Panc1 (cell line): ENCODE measurements at regions not wholly inside any gene's neighbourhood (a gene's known extent, or its start where the extent isn't known, plus 50 kb on each side); places are given as distances from the start of the nearest gene placed in this dataset.

Source experiments
- ATAC-seq: fragments of 200-7000 bp; cut with Tn5 transposase; 2 replicates; pipeline ENCODE4 v1.9.1; 2020; ENCODE audit warnings: mild to moderate bottlenecking, moderate library complexity
- BruUV-seq: library from RNA; stranded (reverse); fragments of 400-500 nt; replicated peaks from 2 replicates; lab custom pipeline; 2021; lab: Mats Ljungman, UMichigan
- CTCF ChIA-PET: fragments of 300-600 bp; sonication (Branson Sonifier 250); formaldehyde crosslinking; loops from one replicate; lab custom pipeline; 2022; ENCODE audit warnings: antibody characterized with exemption; lab: Charles Lee
- POLR2A ChIA-PET: fragments of 300-600 bp; sonication (Branson Sonifier 250); formaldehyde crosslinking; loops from one replicate; lab custom pipeline; 2022; ENCODE audit warnings: antibody characterized with exemption; lab: Charles Lee
- DNase-seq: peaks from one replicate; pipeline ENCODE4 v3.0.0-alpha.2; 2010; ENCODE audit warnings: low read depth, low spot score
- H3K27ac ChIP-seq: 2 replicates; pipeline ENCODE4 v1.5.1; 2011; ENCODE audit warnings: mild to moderate bottlenecking, low read length, inconsistent platforms
- H3K27me3 ChIP-seq: fragments of 200-500 bp; sonication (Bioruptor generic); 2 replicates; pipeline ENCODE4 v1.6.0; 2014; ENCODE audit warnings: low read length, inconsistent platforms; ENCODE audit not compliant: control insufficient read depth, insufficient read depth
- H3K36me3 ChIP-seq: fragments of 200-500 bp; sonication (Bioruptor generic); 2 replicates; pipeline ENCODE4 v1.5.1; 2014; ENCODE audit warnings: inconsistent platforms, mild to moderate bottlenecking, low read length, moderate library complexity; ENCODE audit not compliant: control insufficient read depth, insufficient read depth
- H3K4me1 ChIP-seq: 2 replicates; pipeline ENCODE4 v1.5.1; 2011; ENCODE audit warnings: inconsistent platforms, mild to moderate bottlenecking, low read length, moderate library complexity; ENCODE audit not compliant: control insufficient read depth, insufficient read depth
- H3K4me3 ChIP-seq, 2 experiments: 2 replicates each; pipeline ENCODE4 v1.5.1; 2011 to 2012; ENCODE audit warnings: low read depth in 2 of 2, low read length in 2 of 2, mild to moderate bottlenecking in 2 of 2, inconsistent platforms in 1 of 2, moderate library complexity in 1 of 2
- H3K9me3 ChIP-seq: fragments of 200-500 bp; sonication (Bioruptor generic); 2 replicates; pipeline ENCODE4 v1.5.1; 2014; ENCODE audit warnings: low read depth, mild to moderate bottlenecking, inconsistent platforms, low read length, moderate library complexity; ENCODE audit not compliant: control insufficient read depth, insufficient read depth
- CTCF ChIP-seq: fragments of 450-650 bp; IDR thresholded peaks from 2 replicates; pipeline ENCODE4 v1.5.1; 2017; ENCODE audit warnings: mild to moderate bottlenecking
- POLR2AphosphoS5 ChIP-seq: IDR thresholded peaks from 2 replicates; pipeline ENCODE4 v1.6.1; 2012; ENCODE audit warnings: mild to moderate bottlenecking, low read depth, low read length, moderate library complexity
- REST ChIP-seq, 2 experiments: IDR thresholded peaks; 2 replicates each; pipeline ENCODE4 v1.6.1; 2011 to 2012; ENCODE audit warnings: low read depth in 2 of 2, control low read depth in 1 of 2, low read length in 1 of 2, mild to moderate bottlenecking in 1 of 2, moderate library complexity in 1 of 2; ENCODE audit not compliant: insufficient read depth in 1 of 2
- SIN3A ChIP-seq: IDR thresholded peaks from 2 replicates; pipeline ENCODE4 v1.6.1; 2012; ENCODE audit warnings: low read depth, mild to moderate bottlenecking, low read length, moderate library complexity, borderline replicate concordance; ENCODE audit not compliant: insufficient read depth
- TCF7L2 ChIP-seq: IDR thresholded peaks from 2 replicates; pipeline ENCODE4 v1.6.1; 2011; ENCODE audit warnings: mild to moderate bottlenecking, low read depth, low read length, inconsistent platforms
- in situ Hi-C: cut with HindIII; loops from 2 replicates; pipeline ENCODE4 v1.10.0; 2016; ENCODE audit warnings: low sequenced_read_pairs, low pct_unique_long_range_greater_than_20kb
- intact Hi-C: fragments of 100-400 bp; cut with micrococcal nuclease; formaldehyde crosslinking; loops from one replicate; pipeline ENCODE4 v1.10.0; 2022; ENCODE audit not compliant: unreplicated experiment

GRCh38 chr1:78275906-78276685 lies 214.7 kb upstream of the PTGFR start:
- Histone ChIP-seq H3K9me3 (no peaks in the 10 kb centered on the region), H3K27me3 (no peaks in the 10 kb centered on the region), H3K36me3 (no peaks in the 10 kb centered on the region), H3K4me3 (no peak overlapping the region), H3K4me1 (no peaks in the 10 kb centered on the region), H3K27ac (no peak overlapping the region)
- TF ChIP-seq SIN3A = no peak
- no peak for TF ChIP-seq TCF7L2
- TF ChIP-seq REST (IDR thresholded peaks at IDR 0.05; ENCODE audit: insufficient read depth in 1 of 2, low read depth in 2 of 2, low read length in 1 of 2) = no peak
- no peak for TF ChIP-seq CTCF
- no peak for TF ChIP-seq POLR2AphosphoS5
- in situ Hi-C loops (no loop called here), intact Hi-C loops (no loop called here)
- BruUV-seq = no TSS peak
- POLR2A ChIA-PET = no interaction called here
- CTCF ChIA-PET = no interaction called here
- ATAC-seq = no peak
- no peak for DNase-seq

- H3K4me3 ChIP-seq = no peak overlapping the region
- POLR2A ChIA-PET = no interaction called here
- TF ChIP-seq REST (IDR thresholded peaks at IDR 0.05; ENCODE audit: insufficient read depth in 1 of 2, low read depth in 2 of 2, low read length in 1 of 2) (no peak), TCF7L2 (no peak), CTCF (no peak), POLR2AphosphoS5 (no peak), SIN3A (no peak)
- H3K36me3 ChIP-seq = no peaks in the 10 kb centered on the region
- no peak overlapping the region for H3K27ac ChIP-seq
- in situ Hi-C loops = no loop called here
- CTCF ChIA-PET = no interaction called here
- no peak for DNase-seq
- intact Hi-C loops = no loop called here
- ATAC-seq = no peak
- H3K9me3 ChIP-seq = no peaks in the 10 kb centered on the region
- no TSS peak for BruUV-seq
- no peaks in the 10 kb centered on the region for H3K4me1 ChIP-seq
- no peaks in the 10 kb centered on the region for H3K27me3 ChIP-seq
Observed at GRCh38 chr1:78277253-78277652, 213.5 kb upstream of the PTGFR start.
